KMS-11 (cell line): ENCODE measurements at regions not wholly inside any gene's neighbourhood (a gene's known extent, or its start where the extent isn't known, plus 50 kb on each side); places are given as distances from the start of the nearest gene placed in this dataset.

ENCODE experiments used
- H2AFZ ChIP-seq: fragments of 200-600 bp; sonication (generic); 2 replicates; pipeline ENCODE4 v1.6.1; 2016; ENCODE audit warnings: antibody characterized with exemption, mixed run types, low read depth
- H3K27ac ChIP-seq: fragments of 200-600 bp; sonication (generic); 2 replicates; pipeline ENCODE4 v1.6.1; 2016; ENCODE audit warnings: mild to moderate bottlenecking, mixed run types
- H3K27me3 ChIP-seq: fragments of 200-600 bp; sonication (generic); 2 replicates; pipeline ENCODE4 v1.6.1; 2017; ENCODE audit warnings: mild to moderate bottlenecking, low read depth, mixed run types, moderate library complexity; ENCODE audit not compliant: insufficient read depth
- H3K36me3 ChIP-seq: fragments of 200-600 bp; sonication (generic); 2 replicates; pipeline ENCODE4 v1.6.1; 2017; ENCODE audit warnings: mild to moderate bottlenecking, mixed run types; ENCODE audit not compliant: insufficient read depth
- H3K4me1 ChIP-seq: fragments of 200-600 bp; sonication (generic); 2 replicates; pipeline ENCODE4 v1.6.1; 2016; ENCODE audit warnings: mild to moderate bottlenecking, low read depth, mixed run types; ENCODE audit not compliant: poor library complexity, severe bottlenecking
- H3K4me2 ChIP-seq: fragments of 200-600 bp; sonication (generic); 2 replicates; pipeline ENCODE4 v1.7.0; 2016; ENCODE audit warnings: mild to moderate bottlenecking, mixed run types
- H3K4me3 ChIP-seq: fragments of 200-600 bp; sonication (generic); IDR thresholded peaks from 2 replicates; pipeline ENCODE4 v1.6.1; 2017; ENCODE audit warnings: low read depth, low read length, mixed read lengths; ENCODE audit not compliant: insufficient read depth
- H3K79me2 ChIP-seq: fragments of 200-600 bp; sonication (generic); 2 replicates; pipeline ENCODE4 v1.6.1; 2016; ENCODE audit warnings: low read depth, mixed run types; ENCODE audit not compliant: insufficient read depth
- H3K9ac ChIP-seq: fragments of 200-600 bp; sonication (generic); 2 replicates; pipeline ENCODE4 v1.6.1; 2016; ENCODE audit warnings: mild to moderate bottlenecking, mixed run types
- H4K20me1 ChIP-seq: fragments of 200-600 bp; sonication (generic); 2 replicates; pipeline ENCODE4 v1.6.1; 2016; ENCODE audit warnings: mild to moderate bottlenecking, mixed run types; ENCODE audit not compliant: insufficient read depth
- TF ChIP-seq, protein P1 (sequence below): fragments of 200-600 bp; sonication (generic); conservative IDR thresholded peaks from 2 replicates; pipeline ENCODE4 v1.6.1; 2017; ENCODE audit warnings: low read depth, mild to moderate bottlenecking, antibody characterized with exemption, low read length, moderate library complexity, mixed read lengths

DNA sequence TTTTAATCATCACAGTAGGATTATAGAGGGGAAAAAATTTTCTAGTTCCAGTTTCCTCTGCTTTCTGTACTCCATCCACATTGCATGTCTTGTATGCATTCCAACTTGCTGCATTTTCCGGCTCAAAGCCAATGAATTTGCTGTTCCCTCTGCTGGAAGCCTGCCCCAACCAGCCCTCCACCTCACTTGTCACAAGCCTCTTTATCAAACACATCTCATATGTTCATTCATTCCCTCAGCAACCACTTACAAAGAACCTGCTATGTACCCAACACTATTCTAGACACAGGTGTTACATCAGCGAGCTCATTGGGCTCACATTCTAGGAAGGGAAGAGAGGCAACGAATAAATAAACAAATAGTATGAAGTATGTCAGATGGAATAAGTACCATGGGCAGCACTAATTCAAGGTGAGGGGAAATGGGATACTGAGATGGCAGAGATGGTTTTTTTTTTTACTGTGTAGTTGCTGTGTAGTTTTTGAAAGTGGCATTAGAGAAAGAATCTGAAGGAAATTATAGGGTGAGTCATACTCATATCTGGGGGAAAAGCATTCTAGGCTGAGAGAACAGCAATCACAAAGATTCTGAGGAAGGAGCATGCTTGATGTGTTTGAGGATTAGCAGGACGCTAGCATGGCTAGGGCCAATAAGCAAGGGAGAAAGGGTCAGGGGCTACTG, 332.5 kb downstream of the PDGFC start:
- H3K4me3 ChIP-seq, result no peak overlapping the region
- H3K9ac ChIP-seq, result no peak overlapping the region
- no peak overlapping the region for H3K27ac ChIP-seq

DNA sequence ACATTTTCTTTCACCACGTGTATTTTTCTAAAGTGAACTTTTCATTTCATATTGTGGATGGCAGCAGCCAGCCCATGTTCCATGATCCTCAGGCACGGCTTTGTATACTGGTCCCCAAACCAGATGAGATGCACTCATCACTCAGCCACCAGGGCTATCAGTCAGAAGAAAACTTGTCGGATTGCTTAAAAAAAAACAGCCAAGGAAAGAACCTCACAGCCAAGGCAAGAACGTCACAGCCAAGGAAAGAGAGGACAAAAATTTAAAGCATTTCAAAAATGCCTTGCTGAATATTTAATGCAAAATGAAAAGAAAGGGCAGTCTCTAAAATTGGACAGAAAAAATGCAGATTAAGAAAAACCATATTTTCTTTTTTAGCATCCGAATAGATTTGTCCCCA, 333.3 kb downstream of the PDGFC start:
- H3K9ac ChIP-seq, result no peak overlapping the region
- no peak overlapping the region for H3K27ac ChIP-seq
- TF ChIP-seq, protein P1, sequence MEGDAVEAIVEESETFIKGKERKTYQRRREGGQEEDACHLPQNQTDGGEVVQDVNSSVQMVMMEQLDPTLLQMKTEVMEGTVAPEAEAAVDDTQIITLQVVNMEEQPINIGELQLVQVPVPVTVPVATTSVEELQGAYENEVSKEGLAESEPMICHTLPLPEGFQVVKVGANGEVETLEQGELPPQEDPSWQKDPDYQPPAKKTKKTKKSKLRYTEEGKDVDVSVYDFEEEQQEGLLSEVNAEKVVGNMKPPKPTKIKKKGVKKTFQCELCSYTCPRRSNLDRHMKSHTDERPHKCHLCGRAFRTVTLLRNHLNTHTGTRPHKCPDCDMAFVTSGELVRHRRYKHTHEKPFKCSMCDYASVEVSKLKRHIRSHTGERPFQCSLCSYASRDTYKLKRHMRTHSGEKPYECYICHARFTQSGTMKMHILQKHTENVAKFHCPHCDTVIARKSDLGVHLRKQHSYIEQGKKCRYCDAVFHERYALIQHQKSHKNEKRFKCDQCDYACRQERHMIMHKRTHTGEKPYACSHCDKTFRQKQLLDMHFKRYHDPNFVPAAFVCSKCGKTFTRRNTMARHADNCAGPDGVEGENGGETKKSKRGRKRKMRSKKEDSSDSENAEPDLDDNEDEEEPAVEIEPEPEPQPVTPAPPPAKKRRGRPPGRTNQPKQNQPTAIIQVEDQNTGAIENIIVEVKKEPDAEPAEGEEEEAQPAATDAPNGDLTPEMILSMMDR, result no peak
- H3K4me1 ChIP-seq, result no peaks in the 10 kb centered on the region
- H2AFZ ChIP-seq, result no peak overlapping the region
- H4K20me1 ChIP-seq, result no peaks in the 10 kb centered on the region
- no peak overlapping the region for H3K4me2 ChIP-seq
- no peaks in the 10 kb centered on the region for H3K27me3 ChIP-seq
- H3K36me3 ChIP-seq, result no peaks in the 10 kb centered on the region
- no peaks in the 10 kb centered on the region for H3K79me2 ChIP-seq
- H3K4me3 ChIP-seq, result no peak overlapping the region

More for the DNA sequence above, 332.5 kb downstream of the PDGFC start:
- no peaks in the 10 kb centered on the region for H3K36me3 ChIP-seq
- no peaks in the 10 kb centered on the region for H3K79me2 ChIP-seq
- TF ChIP-seq, protein P1, result no peak
- H2AFZ ChIP-seq, result no peak overlapping the region
- no peaks in the 10 kb centered on the region for H4K20me1 ChIP-seq
- no peak overlapping the region for H3K4me2 ChIP-seq
- no peaks in the 10 kb centered on the region for H3K4me1 ChIP-seq
- H3K27me3 ChIP-seq, result no peaks in the 10 kb centered on the region

DNA sequence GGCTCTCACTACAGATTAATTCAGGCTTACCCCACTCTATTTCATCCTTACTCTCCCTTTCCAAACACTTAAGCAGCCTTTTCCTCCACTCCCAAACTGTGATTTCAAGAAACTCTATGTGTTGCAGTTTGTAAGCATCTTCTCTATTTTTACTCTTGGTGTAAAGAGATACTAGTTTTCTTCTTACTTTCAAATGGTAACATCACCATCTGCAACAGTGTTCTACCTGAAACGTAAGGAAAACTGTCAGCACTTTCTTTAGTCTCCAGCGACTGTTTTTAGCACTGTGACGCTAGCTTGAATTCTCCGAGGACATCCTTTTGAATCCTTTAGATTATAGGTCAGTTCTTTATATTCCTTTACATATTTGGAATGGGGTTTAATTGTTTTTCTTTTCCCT, 335.2 kb downstream of the PDGFC start:
- Histone ChIP-seq H2AFZ (no peak overlapping the region), H3K36me3 (no peaks in the 10 kb centered on the region), H3K4me2 (no peak overlapping the region), H3K79me2 (no peaks in the 10 kb centered on the region), H3K27me3 (no peaks in the 10 kb centered on the region), H3K9ac (no peak overlapping the region), H3K4me1 (no peaks in the 10 kb centered on the region), H3K4me3 (no peak overlapping the region), H3K27ac (no peak overlapping the region), H4K20me1 (no peaks in the 10 kb centered on the region)
- TF ChIP-seq, protein P1, result no peak

DNA sequence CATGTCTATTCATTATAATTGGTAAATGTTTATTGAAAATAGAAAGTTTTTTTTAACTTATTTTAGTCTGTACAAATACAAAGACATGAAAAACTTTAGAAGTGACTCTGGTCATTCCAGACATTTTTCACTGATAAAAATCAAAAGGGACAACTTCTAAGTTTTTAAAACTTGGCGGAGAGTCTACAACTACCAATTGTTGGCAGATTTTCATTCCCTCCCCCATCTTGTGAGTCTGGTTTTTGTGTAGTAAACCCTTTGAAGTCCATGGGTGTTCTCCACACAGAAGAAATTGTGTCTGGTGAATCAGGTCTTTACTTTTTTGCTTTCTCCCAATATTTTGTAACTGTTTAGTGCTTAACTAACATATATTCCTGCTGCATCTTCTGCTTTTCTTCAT, 336.5 kb downstream of the PDGFC start:
- H3K4me2 ChIP-seq, result no peak overlapping the region
- H2AFZ ChIP-seq, result no peak overlapping the region
- no peaks in the 10 kb centered on the region for H4K20me1 ChIP-seq
- no peaks in the 10 kb centered on the region for H3K27me3 ChIP-seq
- TF ChIP-seq, protein P1, result no peak
- H3K4me3 ChIP-seq, result no peak overlapping the region
- no peak overlapping the region for H3K27ac ChIP-seq
- H3K9ac ChIP-seq, result no peak overlapping the region
- H3K36me3 ChIP-seq, result no peaks in the 10 kb centered on the region
- no peaks in the 10 kb centered on the region for H3K4me1 ChIP-seq
- H3K79me2 ChIP-seq, result no peaks in the 10 kb centered on the region
